GM23248 (cell line): ENCODE measurements at regions not wholly inside any gene's neighbourhood (a gene's known extent, or its start where the extent isn't known, plus 50 kb on each side); places are given as distances from the start of the nearest gene placed in this dataset.

ENCODE experiments used
- DNase-seq: peaks from one replicate; pipeline ENCODE4 v3.0.0-alpha.2; 2015
- H2AFZ ChIP-seq: fragments of 200-600 bp; sonication (generic); 2 replicates; pipeline ENCODE4 v1.6.1; 2016; ENCODE audit warnings: antibody characterized with exemption
- H3F3A ChIP-seq: fragments of 200-600 bp; sonication (generic); 2 replicates; pipeline ENCODE4 v1.6.1; 2016; ENCODE audit warnings: mild to moderate bottlenecking, antibody characterized with exemption, mixed run types; ENCODE audit not compliant: insufficient read depth
- H3K27ac ChIP-seq: fragments of 200-600 bp; sonication (generic); 2 replicates; pipeline ENCODE4 v1.5.1; 2016; ENCODE audit warnings: mild to moderate bottlenecking
- H3K27me3 ChIP-seq: fragments of 200-600 bp; sonication (generic); replicated peaks from 2 replicates; pipeline ENCODE4 v1.6.1; 2016; ENCODE audit warnings: mild to moderate bottlenecking; ENCODE audit not compliant: insufficient read depth
- H3K36me3 ChIP-seq: fragments of 200-600 bp; sonication (generic); 2 replicates; pipeline ENCODE4 v1.6.1; 2016; ENCODE audit warnings: low read depth, mild to moderate bottlenecking
- H3K4me1 ChIP-seq: fragments of 200-600 bp; sonication (generic); 2 replicates; pipeline ENCODE4 v1.6.1; 2016; ENCODE audit warnings: mild to moderate bottlenecking; ENCODE audit not compliant: insufficient read depth
- H3K4me2 ChIP-seq: fragments of 200-600 bp; sonication (generic); one replicate; pipeline ENCODE4 v1.6.1; 2016; ENCODE audit warnings: mild to moderate bottlenecking; ENCODE audit not compliant: unreplicated experiment
- H3K4me3 ChIP-seq: fragments of 200-600 bp; sonication (generic); 2 replicates; pipeline ENCODE4 v1.5.1; 2016; ENCODE audit warnings: mild to moderate bottlenecking
- H3K79me2 ChIP-seq: fragments of 200-600 bp; sonication (generic); 2 replicates; pipeline ENCODE4 v1.6.1; 2016; ENCODE audit warnings: mild to moderate bottlenecking; ENCODE audit not compliant: insufficient read depth
- H3K9ac ChIP-seq: fragments of 200-600 bp; sonication (generic); 2 replicates; pipeline ENCODE4 v1.6.1; 2016; ENCODE audit warnings: mild to moderate bottlenecking
- H3K9me2 ChIP-seq: fragments of 200-600 bp; sonication (generic); 2 replicates; pipeline ENCODE4 v1.6.1; 2016; ENCODE audit warnings: mixed run types, mild to moderate bottlenecking, moderate library complexity; ENCODE audit not compliant: insufficient read depth
- H3K9me3 ChIP-seq: fragments of 200-600 bp; sonication (generic); one replicate; pipeline ENCODE4 v1.6.1; 2017; ENCODE audit warnings: low read depth
- H4K20me1 ChIP-seq: fragments of 200-600 bp; sonication (generic); 2 replicates; pipeline ENCODE4 v1.6.0; 2016; ENCODE audit not compliant: insufficient read depth
- EZH2 ChIP-seq: fragments of 200-600 bp; sonication (generic); IDR thresholded peaks from 2 replicates; pipeline ENCODE4 v1.6.1; 2018; ENCODE audit warnings: antibody characterized with exemption, mild to moderate bottlenecking; ENCODE audit not compliant: insufficient read depth, poor library complexity, severe bottlenecking
- EZH2phosphoT487 ChIP-seq: fragments of 200-600 bp; sonication (generic); IDR thresholded peaks from 2 replicates; pipeline ENCODE4 v1.6.1; 2018; ENCODE audit warnings: antibody characterized with exemption, moderate library complexity, mild to moderate bottlenecking, low read depth; ENCODE audit not compliant: insufficient read depth
- WGBS, 2 experiments: methylation state at CpG; one replicate each; pipeline ENCODE4 v1.1.6; 2015 to 2017; ENCODE audit warnings: low lambda C conversion rate in 2 of 2, low coverage in 1 of 2; ENCODE audit errors: missing lambda C conversion rate in 2 of 2; 5-methylcytosine and 5-hydroxymethylcytosine counted together
- in situ Hi-C: fragments of 300-500 bp; cut with MboI; formaldehyde crosslinking; loops from 2 replicates; pipeline ENCODE4 v1.15.0; 2020

DNA sequence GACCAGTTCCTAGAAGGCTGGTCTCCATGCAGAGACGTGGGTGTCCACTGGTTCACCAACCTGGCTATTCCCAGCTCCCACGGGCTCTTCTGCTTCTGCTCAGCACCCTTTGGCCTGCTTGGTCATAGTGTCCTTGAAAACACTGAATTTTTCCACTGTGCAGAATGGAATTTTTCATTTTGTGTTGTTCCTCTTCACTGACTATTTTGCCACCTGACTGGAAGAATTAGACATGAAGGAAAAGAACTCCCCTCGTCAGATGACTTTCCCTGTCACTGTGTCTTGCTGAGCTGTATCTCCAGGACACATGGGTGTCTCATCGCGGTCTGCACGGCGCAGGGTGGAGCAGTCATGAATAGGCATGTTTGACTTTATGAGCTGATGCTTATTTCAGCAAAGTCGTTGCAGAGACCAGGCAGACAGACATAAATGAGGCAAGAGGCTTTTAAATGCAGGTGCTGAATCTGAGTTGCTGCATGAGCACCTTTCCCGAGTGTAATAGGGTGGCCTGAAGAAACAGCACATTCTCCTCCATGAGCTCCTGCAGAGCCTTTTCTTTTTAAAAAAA, 50.2 kb upstream of the SEMA4D start:
- no peaks in the 10 kb centered on the region for H4K20me1 ChIP-seq
- no peaks in the 10 kb centered on the region for H3K9me3 ChIP-seq
- no peak overlapping the region for H3K9ac ChIP-seq
- H3K4me1 ChIP-seq: no peaks in the 10 kb centered on the region
- H3K36me3 ChIP-seq: no peaks in the 10 kb centered on the region
- H3K4me3 ChIP-seq: no peak overlapping the region
- no peaks in the 10 kb centered on the region; the same call in 1 of the 2 replicates for H3K27me3 ChIP-seq
- WGBS, 2 experiments: 53 to 55% methylated on average over 9 of the region's 9 CpGs
- H3K9me2 ChIP-seq: no peaks in the 10 kb centered on the region
- H2AFZ ChIP-seq: no peak overlapping the region
- no peak for DNase-seq
- TF ChIP-seq EZH2 (no peak), EZH2phosphoT487 (no peak)
- no peaks in the 10 kb centered on the region for H3F3A ChIP-seq
- H3K4me2 ChIP-seq: no peak overlapping the region
- in situ Hi-C loops: no loop called here
- no peak overlapping the region for H3K27ac ChIP-seq
- no peaks in the 10 kb centered on the region for H3K79me2 ChIP-seq
